ENCODE measurements at regions not wholly inside any gene's neighbourhood (a gene's known extent, or its start where the extent isn't known, plus 50 kb on each side); places are given as distances from the start of the nearest gene placed in this dataset.

- TF ChIP-seq ZNF416 (CRISPR knock-in tag; IDR thresholded peaks at IDR 0.05) = no peak
- no peak for TF ChIP-seq SOX15 (CRISPR knock-in tag; IDR thresholded peaks at IDR 0.05)
- no peak for TF ChIP-seq ETV6 (CRISPR knock-in tag; IDR thresholded peaks at IDR 0.05)
These were observed 61.6 kb upstream of the PTPN5 start for GRCh38 chr11:18853086-18853720.

All from WTC11 (cell line).